Trophoblast cell (in vitro differentiated cells and primary cell): ENCODE measurements at regions not wholly inside any gene's neighbourhood (a gene's known extent, or its start where the extent isn't known, plus 50 kb on each side); places are given as distances from the start of the nearest gene placed in this dataset.

ENCODE experiments used
- DNase-seq, 2 donors: peaks; one replicate each; pipeline ENCODE4 v3.0.0-alpha.2; 2016
- H2AFZ ChIP-seq: 2 replicates; pipeline ENCODE4 v1.6.1; 2013; ENCODE audit warnings: low read length, moderate library complexity, mild to moderate bottlenecking; ENCODE audit not compliant: insufficient read depth, poor library complexity
- H2AK5ac ChIP-seq: 2 replicates; pipeline ENCODE4 v1.6.1; 2013; ENCODE audit warnings: mild to moderate bottlenecking, low read length
- H2BK120ac ChIP-seq: 2 replicates; pipeline ENCODE4 v1.6.1; 2013; ENCODE audit warnings: low read length, mild to moderate bottlenecking, moderate library complexity; ENCODE audit not compliant: insufficient read depth, poor library complexity
- H2BK12ac ChIP-seq: 2 replicates; pipeline ENCODE4 v1.6.1; 2013; ENCODE audit warnings: mild to moderate bottlenecking, low read length, moderate library complexity
- H2BK5ac ChIP-seq: 2 replicates; pipeline ENCODE4 v1.6.1; 2013; ENCODE audit warnings: low read length, low read depth, moderate library complexity, mild to moderate bottlenecking; ENCODE audit not compliant: poor library complexity
- H3K14ac ChIP-seq: 2 replicates; pipeline ENCODE4 v1.6.1; 2013; ENCODE audit warnings: mild to moderate bottlenecking, low read length
- H3K18ac ChIP-seq: 2 replicates; pipeline ENCODE4 v1.6.1; 2013; ENCODE audit warnings: mild to moderate bottlenecking, low read length
- H3K23ac ChIP-seq: 2 replicates; pipeline ENCODE4 v1.6.1; 2013; ENCODE audit warnings: low read length
- H3K27ac ChIP-seq: 2 replicates; pipeline ENCODE4 v1.5.1; 2013; ENCODE audit warnings: low read depth, mild to moderate bottlenecking, inconsistent platforms, low read length, moderate library complexity
- H3K27me3 ChIP-seq: 2 replicates; pipeline ENCODE4 v1.6.1; 2013; ENCODE audit warnings: inconsistent platforms, mild to moderate bottlenecking, low read length, moderate library complexity; ENCODE audit not compliant: insufficient read depth
- H3K36me3 ChIP-seq, 2 experiments: 1 replicate in 1 of 2; 2 replicates in 1 of 2; pipeline ENCODE4 v1.6.1; 2013; ENCODE audit warnings: low read length in 2 of 2, mild to moderate bottlenecking in 2 of 2, moderate library complexity in 1 of 2; ENCODE audit not compliant: insufficient read depth in 2 of 2, control insufficient read depth in 1 of 2
- H3K4ac ChIP-seq: 2 replicates; pipeline ENCODE4 v1.6.1; 2013; ENCODE audit warnings: low read depth, mild to moderate bottlenecking, low read length, moderate library complexity
- H3K4me1 ChIP-seq, 2 experiments: 1 replicate in 1 of 2; 2 replicates in 1 of 2; pipeline ENCODE4 v1.6.1; 2013; ENCODE audit warnings: low read length in 2 of 2, mild to moderate bottlenecking in 2 of 2, moderate library complexity in 1 of 2; ENCODE audit not compliant: insufficient read depth in 2 of 2, control insufficient read depth in 1 of 2
- H3K4me2 ChIP-seq: 2 replicates; pipeline ENCODE4 v1.6.1; 2013; ENCODE audit warnings: inconsistent platforms, mild to moderate bottlenecking, low read length, moderate library complexity
- H3K4me3 ChIP-seq: 2 replicates; pipeline ENCODE4 v1.5.1; 2013; ENCODE audit warnings: mild to moderate bottlenecking, low read depth, low read length, inconsistent platforms
- H3K79me1 ChIP-seq: one replicate; pipeline ENCODE4 v1.6.1; 2013; ENCODE audit warnings: low read length
- H3K79me2 ChIP-seq: 2 replicates; pipeline ENCODE4 v1.6.1; 2013; ENCODE audit warnings: low read length, mild to moderate bottlenecking; ENCODE audit not compliant: control insufficient read depth, insufficient read depth, poor library complexity
- H3K9ac ChIP-seq: 2 replicates; pipeline ENCODE4 v1.6.1; 2013; ENCODE audit warnings: mild to moderate bottlenecking, low read length
- H3K9me3 ChIP-seq: 2 replicates; pipeline ENCODE4 v1.6.1; 2013; ENCODE audit warnings: low read depth, mild to moderate bottlenecking, control low read depth, inconsistent platforms, low read length; ENCODE audit not compliant: insufficient read depth
- H4K12ac ChIP-seq: 2 replicates; pipeline ENCODE4 v1.6.1; 2013; ENCODE audit warnings: low read depth, mild to moderate bottlenecking, low read length, moderate library complexity
- H4K8ac ChIP-seq: 2 replicates; pipeline ENCODE4 v1.6.1; 2013; ENCODE audit warnings: low read depth, mild to moderate bottlenecking, low read length, moderate library complexity
- H4K91ac ChIP-seq: one replicate; pipeline ENCODE4 v1.6.1; 2013; ENCODE audit warnings: low read depth, mild to moderate bottlenecking, low read length, moderate library complexity
- WGBS: extraction: QIAGEN DNeasy Blood & Tissue Kit; methylation state at CpG from one replicate; pipeline ENCODE4 v1.1.7; 2013; ENCODE audit warnings: missing lambda C conversion rate; ENCODE audit not compliant: insufficient read length, insufficient coverage; ENCODE audit errors: extremely low coverage; 5-methylcytosine and 5-hydroxymethylcytosine counted together

- Histone ChIP-seq H3K27me3 (no peaks in the 10 kb centered on the region), H3K9me3 (no peaks in the 10 kb centered on the region), H4K8ac (no peak overlapping the region), H3K14ac (no peak overlapping the region), H3K9ac (no peak overlapping the region), H3K79me2 (no peaks in the 10 kb centered on the region), H3K18ac (no peak overlapping the region), H3K79me1 (no peaks in the 10 kb centered on the region), H2BK5ac (no peak overlapping the region), H3K4me2 (no peak overlapping the region), H3K23ac (no peak overlapping the region), H4K12ac (no peak overlapping the region), H3K36me3 (no peaks in the 10 kb centered on the region), H4K91ac (no peak overlapping the region), H2BK120ac (no peak overlapping the region), H3K4me1 (peaks cover 3 to 7% of the 10 kb centered on the region in 2 experiments), H3K27ac (no peak overlapping the region), H3K4me3 (no peak overlapping the region), H2BK12ac (no peak overlapping the region), H3K4ac (no peak overlapping the region), H2AK5ac (no peak overlapping the region), H2AFZ (no peak overlapping the region)
- no CpG with 5 or more reads among the region's 1 CpG for WGBS
- DNase-seq: peak; percentile 66 to 69
Observed at GRCh38 chr5:143932584-143932983, 120.6 kb downstream of the HMHB1 start.

- WGBS: no CpG with 5 or more reads among the region's 3 CpGs
Observed at GRCh38 chr5:143933451-143933850, 121.5 kb downstream of the HMHB1 start.

GRCh38 chr5:143934821-143935220 is 122.9 kb downstream of the HMHB1 start:
- H3K27me3 ChIP-seq: no peaks in the 10 kb centered on the region
- H3K79me1 ChIP-seq: no peaks in the 10 kb centered on the region
- no peaks in the 10 kb centered on the region for H3K79me2 ChIP-seq
- H4K8ac ChIP-seq: no peak overlapping the region
- WGBS: no CpG with 5 or more reads among the region's 2 CpGs
- H2BK5ac ChIP-seq: no peak overlapping the region
- H2AK5ac ChIP-seq: no peak overlapping the region
- H4K91ac ChIP-seq: no peak overlapping the region
- no peaks in the 10 kb centered on the region for H3K9me3 ChIP-seq
- H4K12ac ChIP-seq: no peak overlapping the region
- H3K36me3 ChIP-seq: no peaks in the 10 kb centered on the region
- H3K9ac ChIP-seq: no peak overlapping the region
- no peak overlapping the region for H3K14ac ChIP-seq
- no peak overlapping the region for H3K4me2 ChIP-seq
- no peak overlapping the region for H3K27ac ChIP-seq
- H3K4me3 ChIP-seq: no peak overlapping the region
- no peak for DNase-seq
- no peak overlapping the region for H2AFZ ChIP-seq
- H2BK12ac ChIP-seq: no peak overlapping the region
- H3K18ac ChIP-seq: no peak overlapping the region
- no peak overlapping the region for H3K23ac ChIP-seq
- H2BK120ac ChIP-seq: no peak overlapping the region
- no peak overlapping the region for H3K4ac ChIP-seq
- H3K4me1 ChIP-seq: peaks cover 0 to 4% of the 10 kb centered on the region in 2 experiments

More at GRCh38 chr5:143933451-143933850, 121.5 kb downstream of the HMHB1 start:
- H3K23ac ChIP-seq: no peak overlapping the region
- no peaks in the 10 kb centered on the region for H3K9me3 ChIP-seq
- no peak overlapping the region for H3K9ac ChIP-seq
- no peak overlapping the region for H4K91ac ChIP-seq
- H3K4ac ChIP-seq: no peak overlapping the region
- H3K14ac ChIP-seq: no peak overlapping the region
- H3K79me2 ChIP-seq: no peaks in the 10 kb centered on the region
- H4K12ac ChIP-seq: no peak overlapping the region
- H3K36me3 ChIP-seq: no peaks in the 10 kb centered on the region
- no peak overlapping the region for H2BK5ac ChIP-seq
- DNase-seq: peak; percentile 71 to 89
- H3K4me1 ChIP-seq: peaks cover 3 to 7% of the 10 kb centered on the region in 2 experiments
- no peak overlapping the region for H2BK120ac ChIP-seq
- H3K18ac ChIP-seq: no peak overlapping the region
- H3K79me1 ChIP-seq: no peaks in the 10 kb centered on the region
- H2AK5ac ChIP-seq: no peak overlapping the region
- no peak overlapping the region for H2BK12ac ChIP-seq
- no peak overlapping the region for H3K4me3 ChIP-seq
- no peaks in the 10 kb centered on the region for H3K27me3 ChIP-seq
- H2AFZ ChIP-seq: no peak overlapping the region
- no peak overlapping the region for H4K8ac ChIP-seq
- no peak overlapping the region for H3K27ac ChIP-seq
- H3K4me2 ChIP-seq: no peak overlapping the region

GRCh38 chr5:143938230-143938629 is 126.3 kb downstream of the HMHB1 start:
- DNase-seq: no peak
- H3K79me2 ChIP-seq: no peaks in the 10 kb centered on the region

More at GRCh38 chr5:143938230-143938629, 126.3 kb downstream of the HMHB1 start:
- Histone ChIP-seq H3K23ac (no peak overlapping the region), H2AFZ (no peak overlapping the region), H4K12ac (no peak overlapping the region), H2BK120ac (no peak overlapping the region), H3K36me3 (no peaks in the 10 kb centered on the region), H3K9ac (no peak overlapping the region), H3K18ac (no peak overlapping the region), H3K14ac (no peak overlapping the region), H3K79me1 (no peaks in the 10 kb centered on the region), H3K27ac (no peak overlapping the region), H3K4me1 (no peaks in the 10 kb centered on the region), H2BK12ac (no peak overlapping the region), H3K4ac (no peak overlapping the region), H2BK5ac (no peak overlapping the region), H3K27me3 (no peaks in the 10 kb centered on the region), H3K4me3 (no peak overlapping the region), H3K4me2 (no peak overlapping the region), H4K91ac (no peak overlapping the region), H3K9me3 (no peaks in the 10 kb centered on the region), H2AK5ac (no peak overlapping the region), H4K8ac (no peak overlapping the region)
